ENCODE measurements at regions not wholly inside any gene's neighbourhood (a gene's known extent, or its start where the extent isn't known, plus 50 kb on each side); places are given as distances from the start of the nearest gene placed in this dataset.

DNA sequence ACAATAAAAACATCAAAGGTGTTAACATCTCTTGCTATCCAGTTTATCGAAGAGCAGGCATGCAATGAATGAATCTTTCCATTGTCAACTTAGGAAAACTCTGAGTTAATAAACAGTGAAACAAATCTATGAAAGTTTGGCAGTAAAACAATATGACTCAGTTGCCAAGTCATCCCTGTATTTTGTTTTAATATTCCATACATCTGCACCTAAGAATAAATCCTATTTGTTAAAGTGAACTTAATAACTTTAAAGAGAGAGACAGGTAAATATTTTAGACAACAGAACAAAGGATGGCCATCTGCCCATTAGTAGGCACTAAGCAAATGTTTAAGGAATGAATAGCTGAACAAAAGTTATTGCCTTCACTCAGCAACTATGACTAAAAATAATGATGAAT, 700.5 kb upstream of the CELF2 start:
- TF ChIP-seq EZH2phosphoT487 (IDR thresholded peaks at IDR 0.05; ENCODE audit: insufficient read depth, low read depth) (no peak), EZH2 (IDR thresholded peaks at IDR 0.05; ENCODE audit: insufficient read depth, poor library complexity, severe bottlenecking) (no peak)
